Lung (tissue), 11 donors: ENCODE measurements at regions not wholly inside any gene's neighbourhood (a gene's known extent, or its start where the extent isn't known, plus 50 kb on each side); places are given as distances from the start of the nearest gene placed in this dataset.

Source experiments
- ATAC-seq: fragments of 200-7000 bp; cut with Tn5 transposase; one replicate; pipeline ENCODE4 v1.9.1; 2020; ENCODE audit warnings: moderate number of reproducible peaks; ENCODE audit not compliant: insufficient read depth, low FRiP score
- DNase-seq, 3 donors: peaks; one replicate each; pipeline ENCODE4 v3.0.0-alpha.2; 2013 to 2017
- H3K27ac ChIP-seq, 2 donors: one replicate each; pipeline ENCODE4 v1.5.1; 2013; ENCODE audit warnings: mild to moderate bottlenecking in 2 of 2, moderate library complexity in 2 of 2, control low read depth in 1 of 2, inconsistent platforms in 1 of 2, low read depth in 1 of 2, low read length in 1 of 2
- H3K27me3 ChIP-seq, 3 donors: one replicate each; pipeline ENCODE4 v1.5.1; 2013; ENCODE audit warnings: low read length in 2 of 3; ENCODE audit not compliant: control insufficient read depth in 3 of 3, insufficient read depth in 3 of 3
- H3K36me3 ChIP-seq, 4 donors: one replicate each; pipeline ENCODE4 v1.5.1; 2013; ENCODE audit warnings: low read length in 4 of 4, mild to moderate bottlenecking in 1 of 4, moderate library complexity in 1 of 4; ENCODE audit not compliant: control insufficient read depth in 4 of 4, insufficient read depth in 4 of 4
- H3K4me1 ChIP-seq, 5 donors: one replicate each; pipeline ENCODE4 v1.5.1; 2013; ENCODE audit warnings: low read length in 5 of 5, mild to moderate bottlenecking in 2 of 5, moderate library complexity in 1 of 5; ENCODE audit not compliant: control insufficient read depth in 5 of 5, insufficient read depth in 5 of 5
- H3K4me3 ChIP-seq: one replicate; pipeline ENCODE4 v1.5.1; 2013; ENCODE audit warnings: mild to moderate bottlenecking, control low read depth, moderate library complexity
- H3K9ac ChIP-seq, 2 donors: one replicate each; pipeline ENCODE4 v1.5.1; 2013; ENCODE audit warnings: low read length in 2 of 2, control low read depth in 1 of 2; ENCODE audit not compliant: insufficient read depth in 1 of 2
- H3K9me3 ChIP-seq, 4 donors: one replicate each; pipeline ENCODE4 v1.5.1; 2013; ENCODE audit warnings: low read length in 3 of 4, mild to moderate bottlenecking in 1 of 4, moderate library complexity in 1 of 4; ENCODE audit not compliant: control insufficient read depth in 4 of 4, insufficient read depth in 3 of 4
- CTCF ChIP-seq: IDR thresholded peaks from 2 replicates; pipeline ENCODE4 v1.5.1; 2012; ENCODE audit warnings: mild to moderate bottlenecking; ENCODE audit errors: control extremely low read depth, extremely low read depth
- WGBS, 2 donors: extraction: QIAGEN DNeasy Blood & Tissue Kit; methylation state at CpG; one replicate each; pipeline ENCODE4 v1.1.7; 2013; 5-methylcytosine and 5-hydroxymethylcytosine counted together
- donor health status: control.
- donor health status: control.
- donor health status: Bipolar disorder and iron deficiency.
- donor health status: healthy.
- donor health status: DM: yes; HTN: yes; CAD: no.

GRCh38 chr20:51269671-51270070, 246.8 kb upstream of the KCNG1 start:
- ATAC-seq (no peak), DNase-seq (no peak)
- H3K9me3 ChIP-seq, result peaks cover 0 to 22% (median 2%) of the 10 kb centered on the region in 4 donors
- no peak overlapping the region for H3K4me3 ChIP-seq
- no peaks in the 10 kb centered on the region for H3K4me1 ChIP-seq
- H3K27ac ChIP-seq, result no peak overlapping the region
- H3K27me3 ChIP-seq, result no peaks in the 10 kb centered on the region
- no peaks in the 10 kb centered on the region for H3K36me3 ChIP-seq
- WGBS, 2 donors, result 81 to 90% methylated on average over 4 of the region's 4 CpGs
- no peak for TF ChIP-seq CTCF
- no peak overlapping the region for H3K9ac ChIP-seq

GRCh38 chr20:51267679-51268078, 244.8 kb upstream of the KCNG1 start:
- H3K27ac ChIP-seq, result no peak overlapping the region
- no peak overlapping the region for H3K9ac ChIP-seq
- DNase-seq (no peak), ATAC-seq (no peak)
- no peaks in the 10 kb centered on the region for H3K36me3 ChIP-seq
- no peak for TF ChIP-seq CTCF
- H3K4me3 ChIP-seq, result no peak overlapping the region
- peaks cover 0 to 2% (median 0%) of the 10 kb centered on the region in 3 donors for H3K27me3 ChIP-seq
- peaks cover 0 to 18% (median 2%) of the 10 kb centered on the region in 4 donors for H3K9me3 ChIP-seq
- 90 to 92% methylated on average over 7 of the region's 7 CpGs for WGBS, 2 donors
- no peaks in the 10 kb centered on the region for H3K4me1 ChIP-seq

- Histone ChIP-seq H3K27ac (no peak overlapping the region), H3K36me3 (no peaks in the 10 kb centered on the region), H3K9ac (no peak overlapping the region), H3K4me3 (no peak overlapping the region), H3K27me3 (peaks cover 0 to 2% (median 0%) of the 10 kb centered on the region in 3 donors), H3K4me1 (no peaks in the 10 kb centered on the region), H3K9me3 (peaks cover 0 to 18% (median 2%) of the 10 kb centered on the region in 4 donors)
- ATAC-seq, result no peak
- 82 to 88% methylated on average over 7 of the region's 7 CpGs for WGBS, 2 donors
- no peak for DNase-seq
- no peak for TF ChIP-seq CTCF
Measured at GRCh38 chr20:51266353-51266752, 243.4 kb upstream of the KCNG1 start.

GRCh38 chr20:51265361-51265760, 242.5 kb upstream of the KCNG1 start:
- Histone ChIP-seq H3K27ac (no peak overlapping the region), H3K9ac (no peak overlapping the region), H3K36me3 (no peaks in the 10 kb centered on the region), H3K4me3 (no peak overlapping the region), H3K9me3 (peaks cover 0 to 14% (median 2%) of the 10 kb centered on the region in 4 donors), H3K4me1 (no peaks in the 10 kb centered on the region), H3K27me3 (peaks cover 0 to 2% (median 0%) of the 10 kb centered on the region in 3 donors)
- ATAC-seq, result no peak
- no peak for DNase-seq
- 79 to 94% methylated on average over 1 of the region's 1 CpG for WGBS, 2 donors
- no peak for TF ChIP-seq CTCF
